ENCODE measurements at regions not wholly inside any gene's neighbourhood (a gene's known extent, or its start where the extent isn't known, plus 50 kb on each side); places are given as distances from the start of the nearest gene placed in this dataset.

DNA sequence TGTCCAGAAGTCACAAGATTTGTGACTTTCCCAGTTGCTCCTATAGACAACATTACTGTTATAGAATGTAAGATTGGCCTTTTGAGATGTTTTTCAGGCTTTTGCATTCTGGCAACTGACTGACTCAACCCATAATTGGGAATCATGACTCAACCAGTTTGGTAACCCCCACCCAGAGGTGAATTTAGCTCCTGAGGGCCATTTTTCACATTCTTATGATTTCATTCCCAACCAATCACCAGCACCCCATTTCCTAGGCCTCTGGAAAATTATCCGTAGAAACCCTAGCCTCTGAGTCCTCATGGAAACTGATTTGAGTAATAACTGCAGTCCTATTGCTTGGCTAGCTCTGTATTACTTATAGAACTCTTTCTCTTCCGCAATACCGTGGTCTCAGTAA, 626.0 kb upstream of the SEL1L start:
- Histone ChIP-seq H3K36me3 (ENCODE audit: control insufficient read depth, insufficient read depth, low read length) (no peaks in the 10 kb centered on the region), H3K27me3 (ENCODE audit: control insufficient read depth, insufficient read depth, low read length) (no peaks in the 10 kb centered on the region), H3K27ac (ENCODE audit: insufficient read depth, low read length, poor library complexity, severe bottlenecking) (no peak overlapping the region), H3K9me3 (ENCODE audit: control insufficient read depth in 2 of 2, low read length in 2 of 2) (peaks cover 0 to 15% of the 10 kb centered on the region in 2 experiments), H3K4me3 (ENCODE audit: low read depth, low read length) (no peak overlapping the region), H3K4me1 (ENCODE audit: control insufficient read depth, insufficient read depth, low read length, poor library complexity, severe bottlenecking) (no peaks in the 10 kb centered on the region)
- H3K4me3 Mint-ChIP-seq: no peak overlapping the region
- no peaks in the 10 kb centered on the region for H3K27me3 Mint-ChIP-seq
- H3K4me1 Mint-ChIP-seq: no peaks in the 10 kb centered on the region
- no peaks in the 10 kb centered on the region for H3K36me3 Mint-ChIP-seq
- peaks cover 0 to 22% (median 10%) of the 10 kb centered on the region in 7 donors for H3K9me3 Mint-ChIP-seq
- DNase-seq: no peak
- ATAC-seq (ENCODE audit: low read depth in 2 of 2): no peak
- no peak overlapping the region for H3K27ac Mint-ChIP-seq

DNA sequence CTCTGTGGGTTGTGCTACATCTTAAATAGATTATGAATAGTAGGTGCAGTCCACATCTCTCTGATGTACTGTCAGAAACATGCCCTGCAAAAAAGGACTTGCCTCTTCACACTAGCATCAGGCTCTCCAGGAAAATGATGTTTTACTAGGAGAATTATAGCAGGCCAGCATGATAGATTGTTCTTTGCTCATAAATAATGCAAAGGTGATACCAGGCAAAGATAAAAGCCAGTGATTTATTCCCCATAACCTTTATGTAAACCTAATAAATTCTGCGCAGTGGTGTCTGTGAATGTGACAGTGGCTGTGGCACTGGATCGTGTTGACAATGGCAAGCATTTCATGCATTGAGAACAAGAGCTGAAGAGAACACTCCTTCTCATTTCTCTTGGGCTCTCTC, 646.5 kb upstream of the SEL1L start:
- Histone ChIP-seq H3K4me3 (ENCODE audit: low read depth, low read length) (no peak overlapping the region), H3K9me3 (ENCODE audit: control insufficient read depth in 2 of 2, low read length in 2 of 2) (no peaks in the 10 kb centered on the region), H3K27me3 (ENCODE audit: control insufficient read depth, insufficient read depth, low read length) (no peaks in the 10 kb centered on the region), H3K4me1 (ENCODE audit: control insufficient read depth, insufficient read depth, low read length, poor library complexity, severe bottlenecking) (no peaks in the 10 kb centered on the region), H3K27ac (ENCODE audit: insufficient read depth, low read length, poor library complexity, severe bottlenecking) (no peak overlapping the region), H3K36me3 (ENCODE audit: control insufficient read depth, insufficient read depth, low read length) (no peaks in the 10 kb centered on the region)
- DNase-seq (no peak), ATAC-seq (ENCODE audit: low read depth in 2 of 2) (no peak)
- no peak overlapping the region for H3K27ac Mint-ChIP-seq
- peaks cover 5 to 24% (median 8%) of the 10 kb centered on the region in 7 donors for H3K9me3 Mint-ChIP-seq
- no peaks in the 10 kb centered on the region for H3K27me3 Mint-ChIP-seq
- H3K4me1 Mint-ChIP-seq: no peaks in the 10 kb centered on the region
- H3K4me3 Mint-ChIP-seq: no peak overlapping the region
- H3K36me3 Mint-ChIP-seq: no peaks in the 10 kb centered on the region

DNA sequence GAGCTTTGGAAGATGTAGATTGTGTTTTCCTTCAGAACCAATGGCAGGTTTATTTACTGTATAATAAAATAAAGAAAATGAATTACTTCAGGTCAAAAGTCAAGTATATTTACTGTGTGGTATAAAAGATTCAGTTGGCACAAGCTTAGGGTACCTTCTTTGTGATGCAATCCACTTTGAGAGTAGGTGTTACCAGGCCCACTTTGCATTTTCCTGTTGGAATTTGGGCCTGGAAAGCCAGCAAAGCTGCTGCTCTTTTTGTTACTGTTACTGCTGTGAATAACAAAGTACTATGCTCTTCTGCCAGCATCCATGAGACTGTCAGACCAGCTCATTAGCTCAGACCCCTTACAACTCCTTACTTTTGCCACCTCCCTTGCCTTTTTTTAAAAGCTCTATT, 649.0 kb upstream of the SEL1L start:
- Histone ChIP-seq H3K4me3 (ENCODE audit: low read depth, low read length) (no peak overlapping the region), H3K27me3 (ENCODE audit: control insufficient read depth, insufficient read depth, low read length) (no peaks in the 10 kb centered on the region), H3K27ac (ENCODE audit: insufficient read depth, low read length, poor library complexity, severe bottlenecking) (no peak overlapping the region), H3K9me3 (ENCODE audit: control insufficient read depth in 2 of 2, low read length in 2 of 2) (no peaks in the 10 kb centered on the region), H3K36me3 (ENCODE audit: control insufficient read depth, insufficient read depth, low read length) (no peaks in the 10 kb centered on the region), H3K4me1 (ENCODE audit: control insufficient read depth, insufficient read depth, low read length, poor library complexity, severe bottlenecking) (no peaks in the 10 kb centered on the region)
- DNase-seq (no peak), ATAC-seq (ENCODE audit: low read depth in 2 of 2) (no peak)
- H3K4me3 Mint-ChIP-seq: no peak overlapping the region
- H3K27me3 Mint-ChIP-seq: no peaks in the 10 kb centered on the region
- no peaks in the 10 kb centered on the region for H3K4me1 Mint-ChIP-seq
- no peaks in the 10 kb centered on the region for H3K36me3 Mint-ChIP-seq
- no peak overlapping the region for H3K27ac Mint-ChIP-seq
- peaks cover 1 to 16% (median 7%) of the 10 kb centered on the region in 7 donors for H3K9me3 Mint-ChIP-seq

DNA sequence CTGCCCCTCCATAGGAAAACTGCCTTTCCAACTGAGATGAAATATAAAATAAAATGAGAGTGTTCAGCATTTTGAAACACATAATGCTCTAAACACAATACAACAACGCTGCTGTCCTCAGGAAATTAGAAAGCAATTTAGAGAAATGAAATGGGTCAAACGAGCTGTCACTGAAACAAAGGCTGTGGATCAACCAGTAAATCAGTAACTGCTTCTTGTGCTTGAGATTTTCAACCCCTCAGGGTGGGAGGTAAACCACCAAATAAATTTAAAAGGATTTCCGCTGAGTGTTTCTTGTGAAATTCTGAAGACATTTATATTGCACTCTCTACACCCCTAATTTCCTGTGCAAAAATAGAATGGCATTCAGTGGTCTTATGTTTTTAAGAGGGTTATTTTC, 657.1 kb upstream of the SEL1L start:
- H3K4me3 ChIP-seq (ENCODE audit: low read depth, low read length): no peak overlapping the region
- H3K4me1 Mint-ChIP-seq: peaks cover 0 to 4% (median 0%) of the 10 kb centered on the region in 4 donors
- peaks cover 0 to 13% of the 10 kb centered on the region in 2 experiments for H3K9me3 ChIP-seq (ENCODE audit: control insufficient read depth in 2 of 2, low read length in 2 of 2)
- H3K27ac ChIP-seq (ENCODE audit: insufficient read depth, low read length, poor library complexity, severe bottlenecking): no peak overlapping the region
- H3K36me3 Mint-ChIP-seq: no peaks in the 10 kb centered on the region
- H3K4me1 ChIP-seq (ENCODE audit: control insufficient read depth, insufficient read depth, low read length, poor library complexity, severe bottlenecking): no peaks in the 10 kb centered on the region
- no peaks in the 10 kb centered on the region for H3K36me3 ChIP-seq (ENCODE audit: control insufficient read depth, insufficient read depth, low read length)
- ATAC-seq (ENCODE audit: low read depth in 2 of 2): no peak
- no peaks in the 10 kb centered on the region for H3K27me3 ChIP-seq (ENCODE audit: control insufficient read depth, insufficient read depth, low read length)
- no peak overlapping the region for H3K27ac Mint-ChIP-seq
- DNase-seq: no peak
- H3K4me3 Mint-ChIP-seq: no peak overlapping the region
- no peaks in the 10 kb centered on the region for H3K27me3 Mint-ChIP-seq
- peaks cover under 1 to 20% (median 5%) of the 10 kb centered on the region in 7 donors for H3K9me3 Mint-ChIP-seq

DNA sequence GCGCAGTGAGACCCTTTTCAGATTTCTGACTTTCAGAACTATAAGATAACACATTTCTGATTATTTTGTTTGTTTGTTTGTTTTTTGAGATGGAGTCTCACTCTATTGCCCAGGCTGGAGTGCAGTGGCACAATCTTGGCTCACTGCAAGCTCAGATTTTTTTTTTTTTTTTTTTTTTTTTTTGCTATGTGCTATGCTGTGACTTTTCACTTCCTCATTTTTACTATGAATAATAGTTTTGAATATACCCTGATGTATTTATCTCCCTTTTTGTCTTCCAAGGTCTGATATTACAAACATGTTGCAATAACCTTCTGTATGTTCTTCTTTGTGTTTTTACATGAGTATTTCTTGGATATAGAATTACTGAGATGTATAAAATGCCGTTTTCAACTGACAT, 658.7 kb upstream of the SEL1L start:
- Histone ChIP-seq H3K27me3 (ENCODE audit: control insufficient read depth, insufficient read depth, low read length) (no peaks in the 10 kb centered on the region), H3K36me3 (ENCODE audit: control insufficient read depth, insufficient read depth, low read length) (no peaks in the 10 kb centered on the region), H3K4me3 (ENCODE audit: low read depth, low read length) (no peak overlapping the region), H3K27ac (ENCODE audit: insufficient read depth, low read length, poor library complexity, severe bottlenecking) (no peak overlapping the region), H3K9me3 (ENCODE audit: control insufficient read depth in 2 of 2, low read length in 2 of 2) (peaks cover 1 to 13% of the 10 kb centered on the region in 2 experiments), H3K4me1 (ENCODE audit: control insufficient read depth, insufficient read depth, low read length, poor library complexity, severe bottlenecking) (no peaks in the 10 kb centered on the region)
- no peak overlapping the region for H3K4me3 Mint-ChIP-seq
- peaks cover 0 to 23% (median 8%) of the 10 kb centered on the region in 7 donors for H3K9me3 Mint-ChIP-seq
- ATAC-seq (ENCODE audit: low read depth in 2 of 2) (no peak), DNase-seq (no peak)
- no peak overlapping the region for H3K27ac Mint-ChIP-seq
- peaks cover 0 to 4% (median 0%) of the 10 kb centered on the region in 4 donors for H3K4me1 Mint-ChIP-seq
- H3K36me3 Mint-ChIP-seq: no peaks in the 10 kb centered on the region
- no peaks in the 10 kb centered on the region for H3K27me3 Mint-ChIP-seq

DNA sequence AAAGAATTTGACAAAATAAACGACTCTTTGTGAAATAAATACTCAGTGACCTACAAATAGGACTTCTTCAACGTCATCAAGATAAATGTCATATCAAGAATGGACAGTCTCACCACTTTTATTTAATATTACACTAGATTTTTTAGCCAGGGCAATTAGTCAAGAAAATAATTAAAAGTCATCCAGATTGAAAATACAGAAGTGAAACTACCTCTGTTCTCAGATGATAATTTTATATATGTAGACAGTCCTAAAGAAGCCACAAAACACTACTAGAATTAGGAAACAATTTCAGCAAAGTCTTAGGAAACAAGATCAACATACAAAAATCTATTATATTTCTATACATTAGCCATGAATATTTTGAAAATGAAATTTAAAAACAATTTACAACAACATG, 689.6 kb upstream of the SEL1L start:
- Mint-ChIP-seq H3K4me1 (no peaks in the 10 kb centered on the region), H3K4me3 (no peak overlapping the region), H3K9me3 (peaks cover 2 to 14% (median 6%) of the 10 kb centered on the region in 7 donors), H3K36me3 (no peaks in the 10 kb centered on the region), H3K27me3 (no peaks in the 10 kb centered on the region), H3K27ac (no peak overlapping the region)
- Histone ChIP-seq H3K4me1 (ENCODE audit: control insufficient read depth, insufficient read depth, low read length, poor library complexity, severe bottlenecking) (no peaks in the 10 kb centered on the region), H3K9me3 (ENCODE audit: control insufficient read depth in 2 of 2, low read length in 2 of 2) (no peaks in the 10 kb centered on the region), H3K4me3 (ENCODE audit: low read depth, low read length) (no peak overlapping the region), H3K27ac (ENCODE audit: insufficient read depth, low read length, poor library complexity, severe bottlenecking) (no peak overlapping the region), H3K36me3 (ENCODE audit: control insufficient read depth, insufficient read depth, low read length) (no peaks in the 10 kb centered on the region), H3K27me3 (ENCODE audit: control insufficient read depth, insufficient read depth, low read length) (no peaks in the 10 kb centered on the region)
- ATAC-seq (ENCODE audit: low read depth in 2 of 2) (no peak), DNase-seq (no peak)

DNA sequence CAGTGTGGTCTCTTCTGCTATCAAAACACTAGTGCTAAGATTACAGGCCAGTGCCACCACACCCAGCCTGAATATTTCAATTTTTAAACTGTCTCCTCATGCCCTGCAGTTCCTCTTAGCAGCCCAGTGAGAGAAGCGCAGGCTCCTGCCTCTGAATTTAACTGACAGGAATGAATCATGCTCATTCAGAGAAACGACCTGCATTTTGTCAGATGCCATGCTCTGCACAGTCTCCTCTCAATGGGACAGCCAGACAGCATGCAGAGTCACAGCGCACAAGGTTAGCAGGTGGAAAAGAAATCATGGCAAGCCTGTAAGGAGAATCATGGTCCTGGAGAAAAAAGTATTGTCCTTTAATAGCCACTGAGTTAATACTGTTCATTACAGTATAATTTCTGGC, 691.0 kb upstream of the SEL1L start:
- Mint-ChIP-seq H3K36me3 (no peaks in the 10 kb centered on the region), H3K27me3 (no peaks in the 10 kb centered on the region), H3K9me3 (peaks cover 5 to 17% (median 6%) of the 10 kb centered on the region in 7 donors), H3K27ac (no peak overlapping the region), H3K4me1 (no peaks in the 10 kb centered on the region), H3K4me3 (no peak overlapping the region)
- Histone ChIP-seq H3K4me3 (ENCODE audit: low read depth, low read length) (no peak overlapping the region), H3K27me3 (ENCODE audit: control insufficient read depth, insufficient read depth, low read length) (no peaks in the 10 kb centered on the region), H3K27ac (ENCODE audit: insufficient read depth, low read length, poor library complexity, severe bottlenecking) (no peak overlapping the region), H3K36me3 (ENCODE audit: control insufficient read depth, insufficient read depth, low read length) (no peaks in the 10 kb centered on the region), H3K9me3 (ENCODE audit: control insufficient read depth in 2 of 2, low read length in 2 of 2) (no peaks in the 10 kb centered on the region), H3K4me1 (ENCODE audit: control insufficient read depth, insufficient read depth, low read length, poor library complexity, severe bottlenecking) (no peaks in the 10 kb centered on the region)
- DNase-seq: no peak
- no peak for ATAC-seq (ENCODE audit: low read depth in 2 of 2)

DNA sequence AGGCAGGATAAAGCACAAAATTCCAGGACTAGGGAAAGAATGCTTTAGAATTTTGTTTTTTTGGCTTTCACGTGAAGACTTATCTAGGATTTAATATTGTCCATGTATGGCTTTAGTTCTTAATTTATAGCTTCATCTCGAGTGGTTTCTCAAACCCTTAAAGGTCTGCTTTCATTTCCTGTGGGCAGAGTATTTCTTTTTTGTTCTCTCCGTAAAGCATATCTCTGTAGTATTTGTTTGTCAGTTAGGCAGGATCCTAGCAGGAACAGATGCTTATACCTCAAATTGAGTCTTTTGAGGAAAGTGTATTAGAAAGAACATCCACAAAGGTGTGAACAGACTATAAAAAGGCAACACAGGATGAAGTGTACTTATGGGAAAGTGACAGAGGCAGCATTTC, 697.1 kb upstream of the SEL1L start:
- Histone ChIP-seq H3K27me3 (ENCODE audit: control insufficient read depth, insufficient read depth, low read length) (no peaks in the 10 kb centered on the region), H3K4me3 (ENCODE audit: low read depth, low read length) (no peak overlapping the region), H3K27ac (ENCODE audit: insufficient read depth, low read length, poor library complexity, severe bottlenecking) (no peak overlapping the region), H3K36me3 (ENCODE audit: control insufficient read depth, insufficient read depth, low read length) (no peaks in the 10 kb centered on the region), H3K9me3 (ENCODE audit: control insufficient read depth in 2 of 2, low read length in 2 of 2) (peaks cover 0 to 6% of the 10 kb centered on the region in 2 experiments), H3K4me1 (ENCODE audit: control insufficient read depth, insufficient read depth, low read length, poor library complexity, severe bottlenecking) (no peaks in the 10 kb centered on the region)
- no peak overlapping the region for H3K4me3 Mint-ChIP-seq
- ATAC-seq (ENCODE audit: low read depth in 2 of 2) (no peak), DNase-seq (no peak)
- peaks cover 6 to 38% (median 8%) of the 10 kb centered on the region in 7 donors for H3K9me3 Mint-ChIP-seq
- H3K36me3 Mint-ChIP-seq: no peaks in the 10 kb centered on the region
- no peak overlapping the region for H3K27ac Mint-ChIP-seq
- H3K27me3 Mint-ChIP-seq: no peaks in the 10 kb centered on the region
- H3K4me1 Mint-ChIP-seq: no peaks in the 10 kb centered on the region
